Hepatocyte (in vitro differentiated cells): ENCODE measurements at regions not wholly inside any gene's neighbourhood (a gene's known extent, or its start where the extent isn't known, plus 50 kb on each side); places are given as distances from the start of the nearest gene placed in this dataset.
"Not testable (repeated sequence)": the region's sequence is repeated elsewhere in the genome, so short reads cannot be mapped to it uniquely, and the experiment has no call there.

ENCODE experiments used
- DNase-seq: peaks from one replicate; pipeline ENCODE4 v3.0.0-alpha.2; 2016; ENCODE audit warnings: low spot score
- H2AFZ ChIP-seq: fragments of 200-600 bp; sonication (generic); 2 replicates; pipeline ENCODE4 v1.6.0; 2016; ENCODE audit warnings: antibody characterized with exemption, mild to moderate bottlenecking
- H3K27ac ChIP-seq: fragments of 200-600 bp; sonication (generic); 2 replicates; pipeline ENCODE4 v1.5.1; 2016; ENCODE audit warnings: mild to moderate bottlenecking
- H3K27me3 ChIP-seq: fragments of 200-600 bp; sonication (generic); 2 replicates; pipeline ENCODE4 v1.6.1; 2016
- H3K36me3 ChIP-seq: fragments of 200-600 bp; sonication (generic); replicated peaks from 2 replicates; pipeline ENCODE4 v1.5.1; 2016; ENCODE audit warnings: low read depth; ENCODE audit not compliant: insufficient read depth
- H3K4me1 ChIP-seq: fragments of 200-600 bp; sonication (generic); 2 replicates; pipeline ENCODE4 v1.5.1; 2016; ENCODE audit warnings: mild to moderate bottlenecking, moderate library complexity; ENCODE audit not compliant: insufficient read depth
- H3K4me2 ChIP-seq: fragments of 200-600 bp; sonication (generic); 2 replicates; pipeline ENCODE4 v1.6.0; 2016
- H3K4me3 ChIP-seq: fragments of 200-600 bp; sonication (generic); 2 replicates; pipeline ENCODE4 v1.5.1; 2016; ENCODE audit warnings: mild to moderate bottlenecking
- H3K79me2 ChIP-seq: fragments of 200-600 bp; sonication (generic); 2 replicates; pipeline ENCODE4 v1.6.0; 2017; ENCODE audit warnings: mild to moderate bottlenecking
- H3K9me2 ChIP-seq: fragments of 200-600 bp; sonication (generic); replicated peaks from 2 replicates; pipeline ENCODE4 v1.6.0; 2017; ENCODE audit warnings: mild to moderate bottlenecking; ENCODE audit not compliant: insufficient read depth
- H3K9me3 ChIP-seq: fragments of 200-600 bp; sonication (generic); 2 replicates; pipeline ENCODE4 v1.5.1; 2016; ENCODE audit warnings: low read depth, mild to moderate bottlenecking
- H4K20me1 ChIP-seq: fragments of 200-600 bp; sonication (generic); 2 replicates; pipeline ENCODE4 v1.6.0; 2016; ENCODE audit warnings: mild to moderate bottlenecking; ENCODE audit not compliant: insufficient read depth, poor library complexity, severe bottlenecking
- CTCF ChIP-seq: fragments of 200-600 bp; sonication (generic); IDR thresholded peaks from 2 replicates; pipeline ENCODE4 v1.5.1; 2016; ENCODE audit warnings: antibody characterized with exemption, mild to moderate bottlenecking; ENCODE audit not compliant: poor library complexity
- EZH2 ChIP-seq: fragments of 200-600 bp; sonication (generic); IDR thresholded peaks from 2 replicates; pipeline ENCODE4 v1.6.1; 2016; ENCODE audit warnings: antibody characterized with exemption, mild to moderate bottlenecking, borderline replicate concordance
- EZH2phosphoT487 ChIP-seq: fragments of 200-600 bp; sonication (generic); IDR thresholded peaks from one replicate; pipeline ENCODE4 v1.6.1; 2018; ENCODE audit warnings: antibody characterized with exemption, mild to moderate bottlenecking, low read depth, moderate library complexity; ENCODE audit not compliant: unreplicated experiment, severe bottlenecking
- WGBS: methylation state at CpG from one replicate; pipeline ENCODE4 v1.1.6; 2016; ENCODE audit warnings: low lambda C conversion rate; ENCODE audit errors: missing lambda C conversion rate; 5-methylcytosine and 5-hydroxymethylcytosine counted together

GRCh38 chr4:54449999-54450398 is 207.8 kb upstream of the KIT start:
- no peaks in the 10 kb centered on the region for H3K4me1 ChIP-seq
- DNase-seq: no peak
- no peaks in the 10 kb centered on the region for H3K79me2 ChIP-seq
- H3K9me2 ChIP-seq: no peaks in the 10 kb centered on the region
- WGBS: 97% methylated on average over 5 of the region's 5 CpGs
- H3K27me3 ChIP-seq: no peaks in the 10 kb centered on the region
- H3K36me3 ChIP-seq: no peaks in the 10 kb centered on the region
- no peak for TF ChIP-seq EZH2
- H2AFZ ChIP-seq: no peak overlapping the region
- H3K4me3 ChIP-seq: no peak overlapping the region
- H4K20me1 ChIP-seq: no peaks in the 10 kb centered on the region
- no peaks in the 10 kb centered on the region for H3K9me3 ChIP-seq
- no peak overlapping the region for H3K4me2 ChIP-seq
- H3K27ac ChIP-seq: no peak overlapping the region

GRCh38 chr4:54466960-54467359 is 190.8 kb upstream of the KIT start:
- H4K20me1 ChIP-seq, H3K9me2 ChIP-seq, H3K27me3 ChIP-seq, H3K4me2 ChIP-seq, H3K79me2 ChIP-seq, H3K27ac ChIP-seq, H3K36me3 ChIP-seq, H3K4me3 ChIP-seq, H2AFZ ChIP-seq, DNase-seq, H3K4me1 ChIP-seq, H3K9me3 ChIP-seq: not testable (repeated sequence)
- 86% methylated on average over 9 of the region's 9 CpGs for WGBS

GRCh38 chr4:54473077-54473545 is 184.6 kb upstream of the KIT start:
- TF ChIP-seq EZH2phosphoT487 (no peak), CTCF (no peak)
- Histone ChIP-seq H3K27me3 (no peaks in the 10 kb centered on the region), H3K9me3 (no peaks in the 10 kb centered on the region), H2AFZ (no peak overlapping the region), H4K20me1 (no peaks in the 10 kb centered on the region), H3K4me3 (no peak overlapping the region), H3K27ac (peak overlapping the region; percentile 34), H3K4me1 (peaks cover 4% of the 10 kb centered on the region), H3K36me3 (no peaks in the 10 kb centered on the region), H3K79me2 (no peaks in the 10 kb centered on the region), H3K4me2 (no peak overlapping the region), H3K9me2 (no peaks in the 10 kb centered on the region)
- peak; percentile 67 for DNase-seq
- WGBS: 34% methylated on average over 7 of the region's 7 CpGs

GRCh38 chr4:54473798-54474197 is 184.0 kb upstream of the KIT start:
- Histone ChIP-seq H2AFZ (no peak overlapping the region), H4K20me1 (no peaks in the 10 kb centered on the region), H3K4me3 (no peak overlapping the region), H3K4me1 (peaks cover 4% of the 10 kb centered on the region), H3K27me3 (no peaks in the 10 kb centered on the region), H3K9me2 (no peaks in the 10 kb centered on the region), H3K27ac (peak overlapping the region; percentile 34), H3K36me3 (no peaks in the 10 kb centered on the region), H3K9me3 (no peaks in the 10 kb centered on the region), H3K4me2 (no peak overlapping the region), H3K79me2 (no peaks in the 10 kb centered on the region)
- TF ChIP-seq CTCF: no peak
- TF ChIP-seq EZH2: no peak
- TF ChIP-seq EZH2phosphoT487: no peak
- DNase-seq: no peak
- 89% methylated on average over 6 of the region's 6 CpGs for WGBS

GRCh38 chr4:54475546-54475945 is 182.2 kb upstream of the KIT start:
- peaks cover 4% of the 10 kb centered on the region for H3K4me1 ChIP-seq

More at GRCh38 chr4:54475546-54475945, 182.2 kb upstream of the KIT start:
- Histone ChIP-seq H3K27ac (no peak overlapping the region), H2AFZ (no peak overlapping the region), H4K20me1 (no peaks in the 10 kb centered on the region), H3K9me2 (no peaks in the 10 kb centered on the region), H3K27me3 (no peaks in the 10 kb centered on the region), H3K4me3 (no peak overlapping the region), H3K79me2 (no peaks in the 10 kb centered on the region), H3K36me3 (no peaks in the 10 kb centered on the region), H3K9me3 (no peaks in the 10 kb centered on the region), H3K4me2 (no peak overlapping the region)
- no peak for TF ChIP-seq CTCF
- TF ChIP-seq EZH2: no peak
- no peak for TF ChIP-seq EZH2phosphoT487
- no peak for DNase-seq
